Hepatic stellate cell (primary cell): ENCODE measurements at regions not wholly inside any gene's neighbourhood (a gene's known extent, or its start where the extent isn't known, plus 50 kb on each side); places are given as distances from the start of the nearest gene placed in this dataset.

Experiments used
- DNase-seq: peaks from one replicate; pipeline ENCODE4 v3.0.0; 2011; ENCODE audit warnings: low spot score

GRCh38 chr1:80048716-80049115 lies 1042.2 kb upstream of the ADGRL4 start:
- DNase-seq: no peak

- no peak for DNase-seq
These were observed 1041.3 kb upstream of the ADGRL4 start for GRCh38 chr1:80047791-80048190.

- no peak for DNase-seq
These were observed 1038.1 kb upstream of the ADGRL4 start for GRCh38 chr1:80044662-80045061.

GRCh38 chr1:80036690-80037432 lies 1030.3 kb upstream of the ADGRL4 start:
- no peak for DNase-seq

- DNase-seq: no peak
These were observed 1016.8 kb upstream of the ADGRL4 start for GRCh38 chr1:80023358-80023757.

- DNase-seq: no peak
These were observed 1015.4 kb upstream of the ADGRL4 start for GRCh38 chr1:80021891-80022290.

- no peak for DNase-seq
These were observed 1011.8 kb upstream of the ADGRL4 start for GRCh38 chr1:80018348-80018747.

- no peak for DNase-seq
These were observed 1002.4 kb upstream of the ADGRL4 start for GRCh38 chr1:80008934-80009333.

GRCh38 chr1:80003250-80003649 lies 996.7 kb upstream of the ADGRL4 start:
- DNase-seq: no peak

GRCh38 chr1:79988401-79988800 lies 981.9 kb upstream of the ADGRL4 start:
- DNase-seq: no peak

- DNase-seq: no peak
These were observed 975.7 kb upstream of the ADGRL4 start for GRCh38 chr1:79982211-79982610.

GRCh38 chr1:79981481-79981880 lies 975.0 kb upstream of the ADGRL4 start:
- no peak for DNase-seq

- no peak for DNase-seq
These were observed 972.8 kb upstream of the ADGRL4 start for GRCh38 chr1:79979346-79979745.

GRCh38 chr1:79976287-79976686 lies 969.8 kb upstream of the ADGRL4 start:
- no peak for DNase-seq

- DNase-seq: no peak
These were observed 968.1 kb upstream of the ADGRL4 start for GRCh38 chr1:79974659-79975058.

- DNase-seq: no peak
These were observed 963.4 kb upstream of the ADGRL4 start for GRCh38 chr1:79969886-79970285.

- DNase-seq: no peak
These were observed 959.9 kb upstream of the ADGRL4 start for GRCh38 chr1:79966438-79966837.

GRCh38 chr1:79959635-79960034 lies 953.1 kb upstream of the ADGRL4 start:
- no peak for DNase-seq

- no peak for DNase-seq
These were observed 949.4 kb upstream of the ADGRL4 start for GRCh38 chr1:79955966-79956365.

- no peak for DNase-seq
These were observed 944.0 kb upstream of the ADGRL4 start for GRCh38 chr1:79950511-79950910.

GRCh38 chr1:79945391-79945790 lies 938.9 kb upstream of the ADGRL4 start:
- no peak for DNase-seq

GRCh38 chr1:79929356-79929755 lies 922.8 kb upstream of the ADGRL4 start:
- no peak for DNase-seq

GRCh38 chr1:79928901-79929300 lies 922.4 kb upstream of the ADGRL4 start:
- DNase-seq: no peak

GRCh38 chr1:79920960-79921669 lies 914.6 kb upstream of the ADGRL4 start:
- DNase-seq: no peak
